HG03060 (cell line): ENCODE measurements at regions not wholly inside any gene's neighbourhood (a gene's known extent, or its start where the extent isn't known, plus 50 kb on each side); places are given as distances from the start of the nearest gene placed in this dataset.
"Not testable (repeated sequence)": the region's sequence is repeated elsewhere in the genome, so short reads cannot be mapped to it uniquely, and the experiment has no call there.

Experiments used
- ATAC-seq: cut with Tn5 transposase; IDR thresholded peaks from one replicate; pipeline ENCODE4 v1.9.1; 2021; ENCODE audit warnings: low read depth, moderate number of reproducible peaks; ENCODE audit not compliant: unreplicated experiment

- ATAC-seq = no peak
These were observed 1882.9 kb upstream of the AGA start for GRCh38 chr4:179325181-179325580.

- ATAC-seq = no peak
These were observed 1886.4 kb upstream of the AGA start for GRCh38 chr4:179328627-179329026.

DNA sequence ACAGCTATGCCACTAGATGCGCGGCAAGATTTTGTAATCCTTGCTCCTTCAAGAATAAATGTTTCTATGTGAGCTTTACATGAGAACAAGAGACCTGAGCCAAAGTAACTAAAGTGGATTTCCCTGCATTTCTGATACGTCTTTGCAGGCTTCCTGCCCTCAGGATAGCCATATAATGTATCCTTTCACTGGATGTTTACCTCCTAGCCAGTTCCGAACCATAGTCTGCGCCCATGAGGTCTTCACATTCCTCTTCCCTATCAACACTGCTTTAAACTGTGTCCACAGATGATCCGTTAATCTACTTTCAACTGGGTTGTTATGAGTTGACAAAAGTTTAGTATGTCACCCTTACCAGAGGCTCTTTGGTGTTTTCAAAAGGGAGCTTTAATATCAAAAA is 1889.1 kb upstream of the AGA start:
- no peak for ATAC-seq

DNA sequence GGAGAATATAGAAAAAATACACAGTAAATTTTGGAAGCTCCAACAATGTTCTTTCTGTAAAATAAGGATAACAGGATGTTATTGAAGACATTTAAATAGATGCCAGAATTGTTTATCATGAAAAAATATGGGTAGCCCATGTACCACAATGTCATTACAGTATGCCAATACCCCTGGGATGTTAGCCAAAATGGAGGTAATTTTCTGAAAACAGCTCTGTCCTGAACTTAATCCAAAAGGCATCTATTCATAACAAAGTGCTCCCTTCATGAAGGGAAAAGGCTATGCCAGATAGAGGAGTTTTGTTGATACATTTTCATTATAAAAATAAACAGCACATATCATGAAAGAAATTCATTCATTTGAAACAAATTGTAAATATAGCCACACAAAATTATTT is 1902.6 kb upstream of the AGA start:
- ATAC-seq = no peak

- no peak for ATAC-seq
These were observed 1910.0 kb upstream of the AGA start for GRCh38 chr4:179352221-179352620.

DNA sequence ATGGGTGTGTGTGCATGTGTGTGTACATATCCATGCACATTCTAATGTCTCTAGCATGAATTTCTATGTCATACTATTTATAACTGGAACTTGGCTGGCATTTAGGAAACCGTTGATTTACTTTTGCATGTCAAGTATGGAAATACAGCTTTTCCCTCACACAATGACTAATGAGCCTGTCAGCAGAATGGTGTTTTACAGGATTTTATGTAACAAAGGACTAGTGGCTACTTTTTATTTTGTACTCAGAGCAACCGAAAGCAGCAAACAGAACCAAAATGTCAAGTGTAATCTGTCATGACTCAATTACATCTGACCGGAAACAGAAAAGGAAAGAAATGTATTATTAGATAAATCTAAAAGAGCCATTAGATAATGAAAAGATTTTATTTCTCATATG is 1911.5 kb upstream of the AGA start:
- no peak for ATAC-seq

GRCh38 chr4:179361978-179362486 is 1919.8 kb upstream of the AGA start:
- ATAC-seq = no peak

- not testable (repeated sequence) for ATAC-seq
These were observed 1923.7 kb upstream of the AGA start for GRCh38 chr4:179365932-179366331.

GRCh38 chr4:179372242-179372641 is 1930.0 kb upstream of the AGA start:
- ATAC-seq = no peak

DNA sequence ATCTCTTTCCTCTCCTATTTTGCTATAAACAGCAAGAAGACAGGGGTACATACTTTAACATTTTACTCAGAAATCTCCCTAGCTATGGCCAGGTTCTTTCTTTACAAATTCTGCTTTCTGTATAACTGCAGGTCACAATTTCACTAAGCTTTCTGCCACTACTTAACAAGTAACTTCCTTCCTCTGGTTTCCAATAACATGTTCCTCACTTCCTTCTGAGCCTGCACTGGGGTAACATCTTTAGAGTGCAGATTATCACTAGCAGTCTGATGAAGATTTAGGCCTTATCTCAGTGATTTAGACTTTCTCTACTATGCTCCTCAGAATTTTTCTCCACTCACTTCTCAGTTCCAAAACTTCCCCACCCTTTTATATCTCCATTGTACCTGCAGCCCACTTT is 1930.5 kb upstream of the AGA start:
- ATAC-seq = no peak

- ATAC-seq = not testable (repeated sequence)
These were observed 1936.6 kb upstream of the AGA start for GRCh38 chr4:179378847-179379246.

- ATAC-seq = no peak
These were observed 1950.5 kb upstream of the AGA start for GRCh38 chr4:179392787-179393186.

DNA sequence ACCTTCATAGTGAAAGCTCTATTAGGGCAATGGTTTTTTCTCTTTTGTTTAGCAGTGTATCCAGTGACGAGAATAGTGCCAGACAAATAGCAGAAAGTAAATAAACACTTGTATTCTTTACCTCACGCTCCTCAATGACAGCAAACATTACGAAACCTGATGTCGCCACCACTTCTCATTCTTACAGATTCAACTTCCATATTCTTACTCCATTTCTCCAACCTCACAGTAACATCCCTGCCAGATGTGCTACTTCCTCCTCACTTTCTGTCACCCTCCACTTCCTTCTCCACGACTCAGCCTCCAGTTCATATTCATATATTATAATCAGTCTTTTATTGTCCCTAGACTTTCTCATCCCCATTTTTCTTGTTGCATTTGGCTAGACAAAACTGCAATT is 1956.2 kb upstream of the AGA start:
- no peak for ATAC-seq

DNA sequence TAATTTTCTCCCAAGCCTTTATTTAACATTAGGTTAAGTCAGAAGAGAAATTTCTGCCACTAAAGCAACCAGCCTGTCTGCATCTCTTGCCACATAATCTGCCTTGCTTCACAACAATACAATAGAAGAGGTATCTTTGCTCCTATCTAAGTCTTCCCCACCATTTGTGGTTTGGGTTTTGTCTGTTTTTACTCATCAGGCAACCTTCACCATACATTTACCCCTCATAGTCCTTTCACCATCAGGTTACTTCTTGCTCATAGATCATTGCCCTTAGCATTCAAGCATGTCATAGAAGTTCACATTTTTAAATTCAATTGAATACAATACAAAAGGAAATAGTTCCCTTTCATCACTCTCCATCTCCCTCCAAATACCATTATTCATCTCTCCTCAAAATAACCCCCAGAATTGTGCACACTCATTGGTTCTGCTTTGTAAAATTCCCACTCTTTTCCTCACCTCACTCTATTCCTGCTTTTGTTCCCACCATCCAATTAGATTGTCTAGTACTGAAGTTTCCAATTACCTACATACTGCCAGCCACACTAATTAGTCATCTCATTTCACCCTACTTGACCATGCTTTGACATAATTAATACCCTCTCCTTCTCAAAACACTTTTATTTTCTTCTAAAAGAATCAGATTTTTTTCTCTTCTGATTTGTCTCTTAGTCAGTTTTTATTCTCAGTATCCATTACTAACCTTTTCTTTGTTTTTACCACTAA is 1957.0 kb upstream of the AGA start:
- ATAC-seq = no peak

- no peak for ATAC-seq
These were observed 1973.0 kb upstream of the AGA start for GRCh38 chr4:179415037-179415846.

GRCh38 chr4:179415847-179416223 is 1973.6 kb upstream of the AGA start:
- ATAC-seq = no peak

- no peak for ATAC-seq
These were observed 1975.1 kb upstream of the AGA start for GRCh38 chr4:179417357-179417756.

GRCh38 chr4:179437962-179438361 is 1995.7 kb upstream of the AGA start:
- no peak for ATAC-seq

DNA sequence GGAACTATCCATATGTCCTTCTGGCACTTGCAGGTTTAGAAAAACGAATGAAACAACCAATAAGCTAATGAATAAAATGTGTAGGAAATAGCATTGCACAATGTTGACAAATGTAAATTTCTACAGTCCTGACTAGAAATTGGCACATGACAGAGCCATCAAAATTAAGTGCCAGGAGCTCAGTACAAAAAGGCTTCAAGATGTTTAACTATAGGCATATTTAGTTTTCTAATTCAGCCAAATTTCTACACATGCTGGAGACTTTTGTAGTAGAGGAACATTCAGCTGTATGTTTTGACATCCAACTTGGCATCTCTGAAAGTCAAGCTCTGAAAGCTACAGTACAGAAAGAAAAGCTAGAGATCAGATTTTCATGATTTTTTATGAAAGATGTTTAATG is 1999.4 kb upstream of the AGA start:
- ATAC-seq = no peak

DNA sequence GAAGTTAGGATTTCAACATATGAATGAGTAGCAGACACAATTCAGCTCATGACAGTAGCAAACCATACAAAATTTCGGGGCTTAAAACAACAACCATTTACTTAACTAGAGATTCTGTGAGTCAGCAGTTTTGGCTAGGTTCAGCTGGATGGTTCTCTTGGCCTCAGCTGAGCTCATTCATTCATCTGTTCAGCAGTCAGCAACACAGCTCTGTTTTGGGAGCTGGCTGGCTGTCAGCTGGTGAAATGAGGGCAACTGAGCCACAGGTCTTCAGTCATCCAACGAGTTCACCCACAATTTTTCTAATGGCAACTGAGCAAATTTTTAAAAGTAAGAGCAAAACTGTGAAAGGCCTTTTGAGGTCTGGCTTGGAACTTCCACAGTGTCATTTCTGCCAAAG is 2005.1 kb upstream of the AGA start:
- no peak for ATAC-seq

GRCh38 chr4:179465131-179465797 is 2023.0 kb upstream of the AGA start:
- ATAC-seq = no peak
